H1 (cell line): ENCODE measurements at regions not wholly inside any gene's neighbourhood (a gene's known extent, or its start where the extent isn't known, plus 50 kb on each side); places are given as distances from the start of the nearest gene placed in this dataset.
"Not testable (repeated sequence)": the region's sequence is repeated elsewhere in the genome, so short reads cannot be mapped to it uniquely, and the experiment has no call there.

Source experiments
- CTCF ChIA-PET: fragments of 300-600 bp; sonication (Branson Sonifier 250); formaldehyde crosslinking; loops from one replicate; lab custom pipeline; 2021; ENCODE audit not compliant: partially characterized antibody; lab: Charles Lee
- POLR2A ChIA-PET: fragments of 300-600 bp; sonication (Branson Sonifier 250); formaldehyde crosslinking; loops from one replicate; lab custom pipeline; 2021; ENCODE audit warnings: inconsistent platforms; ENCODE audit not compliant: partially characterized antibody; lab: Charles Lee
- DNase-seq, 2 experiments: peaks; one replicate each; pipeline versions ENCODE4 v3.0.0 to v3.0.0-alpha.2; 2010 to 2022; ENCODE audit warnings: low spot score in 2 of 2, low read depth in 1 of 2, mixed read lengths in 1 of 2
- FAIRE-seq: peaks from 2 replicates; lab custom pipeline; 2011; peaks lifted over from hg19 to GRCh38; lab: Jason Lieb, UNC
- H2AFZ ChIP-seq: 2 replicates; pipeline ENCODE4 v1.8.1; 2012; ENCODE audit warnings: low read length, inconsistent platforms
- H2AK5ac ChIP-seq: 2 replicates; pipeline ENCODE4 v1.6.1; 2013; ENCODE audit warnings: low read depth, low read length
- H2BK120ac ChIP-seq: replicated peaks from 2 replicates; pipeline ENCODE3; 2013; ENCODE audit warnings: low read depth, low read length, inconsistent platforms
- H2BK12ac ChIP-seq: 2 replicates; pipeline ENCODE4 v1.6.1; 2013; ENCODE audit warnings: low read depth, low read length
- H2BK15ac ChIP-seq: 2 replicates; pipeline ENCODE4 v1.6.1; 2013; ENCODE audit warnings: low read length
- H2BK20ac ChIP-seq: 2 replicates; pipeline ENCODE4 v1.6.1; 2013; ENCODE audit warnings: low read length
- H2BK5ac ChIP-seq: 2 replicates; pipeline ENCODE4 v1.6.1; 2013; ENCODE audit warnings: low read depth, low read length
- H3K14ac ChIP-seq: 2 replicates; pipeline ENCODE4 v1.6.1; 2013; ENCODE audit warnings: inconsistent platforms; ENCODE audit not compliant: insufficient read length
- H3K18ac ChIP-seq: 2 replicates; pipeline ENCODE4 v1.6.1; 2013; ENCODE audit warnings: low read length; ENCODE audit errors: extremely low read depth
- H3K23ac ChIP-seq: 2 replicates; pipeline ENCODE4 v1.6.1; 2013; ENCODE audit warnings: inconsistent platforms; ENCODE audit not compliant: insufficient read length
- H3K23me2 ChIP-seq: 2 replicates; pipeline ENCODE4 v1.6.1; 2013; ENCODE audit warnings: low read depth, low read length
- H3K27ac ChIP-seq: 2 replicates; pipeline ENCODE4 v1.6.1; 2011; ENCODE audit warnings: low read depth, low read length, inconsistent platforms
- H3K27me3 ChIP-seq, 4 experiments: replicated peaks in 1 of 4; 1 replicate in 1 of 4; 2 replicates in 3 of 4; pipeline versions ENCODE4 v1.6.1 to v1.8.1; 2011 to 2013; ENCODE audit warnings: low read length in 3 of 4, mild to moderate bottlenecking in 3 of 4, inconsistent platforms in 2 of 4, mixed read lengths in 2 of 4, moderate library complexity in 1 of 4; ENCODE audit not compliant: control insufficient read depth in 3 of 4, insufficient read depth in 3 of 4; ENCODE audit errors: extremely low read depth in 1 of 4
- H3K36me3 ChIP-seq, 4 experiments: 2 replicates each; pipeline versions ENCODE4 v1.6.1 to v1.8.1; 2011 to 2013; ENCODE audit warnings: mild to moderate bottlenecking in 4 of 4, low read length in 3 of 4, moderate library complexity in 2 of 4, control low read depth in 1 of 4, inconsistent platforms in 1 of 4; ENCODE audit not compliant: insufficient read depth in 4 of 4, control insufficient read depth in 2 of 4
- H3K4ac ChIP-seq: replicated peaks from 2 replicates; pipeline ENCODE3; 2013; ENCODE audit warnings: low read length, low read depth, mixed read lengths, inconsistent platforms; ENCODE audit not compliant: insufficient read length
- H3K4me1 ChIP-seq, 4 experiments: replicated peaks in 1 of 4; 1 replicate in 1 of 4; 2 replicates in 3 of 4; pipeline versions ENCODE4 v1.6.1 to v1.8.1; 2011 to 2013; ENCODE audit warnings: low read length in 3 of 4, inconsistent platforms in 2 of 4, mixed read lengths in 1 of 4; ENCODE audit not compliant: insufficient read depth in 4 of 4, control insufficient read depth in 3 of 4
- H3K4me2 ChIP-seq, 2 experiments: 2 replicates each; pipeline versions ENCODE4 v1.6.1 to v1.8.1; 2011 to 2013; ENCODE audit warnings: low read depth in 2 of 2, low read length in 2 of 2, control low read depth in 1 of 2, inconsistent platforms in 1 of 2, mild to moderate bottlenecking in 1 of 2; ENCODE audit not compliant: insufficient read depth in 1 of 2
- H3K4me3 ChIP-seq, 4 experiments: fragments of 200-600, 300-600 bp in 1 of 4; sonication (generic), shearing (Covaris generic), sonication (Bioruptor Twin) in 1 of 4; 2 replicates each; pipeline versions ENCODE4 v1.5.1 to v1.8.1; 2011 to 2016; ENCODE audit warnings: low read length in 4 of 4, low read depth in 3 of 4, control low read depth in 2 of 4, inconsistent platforms in 2 of 4, mild to moderate bottlenecking in 2 of 4, mixed read lengths in 1 of 4, moderate library complexity in 1 of 4; ENCODE audit not compliant: insufficient read depth in 2 of 4; ENCODE audit errors: extremely low read depth in 1 of 4
- H3K56ac ChIP-seq: replicated peaks from 2 replicates; pipeline ENCODE3; 2013; ENCODE audit warnings: low read depth, mild to moderate bottlenecking, mixed read lengths, low read length, inconsistent platforms; ENCODE audit not compliant: insufficient read length
- H3K79me1 ChIP-seq: 2 replicates; pipeline ENCODE4 v1.6.1; 2013; ENCODE audit warnings: low read depth, low read length, control low read depth
- H3K79me2 ChIP-seq, 2 experiments: 2 replicates each; pipeline versions ENCODE4 v1.6.1 to v1.8.1; 2012 to 2013; ENCODE audit warnings: low read length in 2 of 2, mild to moderate bottlenecking in 2 of 2, inconsistent platforms in 1 of 2; ENCODE audit not compliant: insufficient read depth in 2 of 2, control insufficient read depth in 1 of 2
- H3K9ac ChIP-seq, 4 experiments: replicated peaks in 1 of 4; 1 replicate in 1 of 4; 2 replicates in 3 of 4; pipeline versions ENCODE4 v1.6.1 to v1.8.1; 2011 to 2013; ENCODE audit warnings: low read depth in 3 of 4, low read length in 3 of 4, control low read depth in 2 of 4, mild to moderate bottlenecking in 2 of 4, moderate library complexity in 2 of 4, inconsistent platforms in 1 of 4; ENCODE audit errors: extremely low read depth in 1 of 4
- H3K9me3 ChIP-seq, 2 experiments: 2 replicates each; pipeline versions ENCODE4 v1.6.1 to v1.8.1; 2012 to 2013; ENCODE audit warnings: mild to moderate bottlenecking in 2 of 2, moderate library complexity in 2 of 2, control low read depth in 1 of 2, inconsistent platforms in 1 of 2, low read depth in 1 of 2, low read length in 1 of 2, mixed read lengths in 1 of 2; ENCODE audit not compliant: insufficient read depth in 2 of 2
- H4K20me1 ChIP-seq, 2 experiments: replicated peaks in 1 of 2; 2 replicates each; pipeline versions ENCODE3 to v1.8.1; 2011 to 2013; ENCODE audit warnings: inconsistent platforms in 2 of 2, low read length in 2 of 2, mild to moderate bottlenecking in 1 of 2; ENCODE audit not compliant: insufficient read depth in 2 of 2, control insufficient read depth in 1 of 2
- H4K5ac ChIP-seq: 2 replicates; pipeline ENCODE4 v1.6.1; 2013; ENCODE audit warnings: low read length, low read depth, mixed read lengths, inconsistent platforms; ENCODE audit not compliant: insufficient read length
- H4K8ac ChIP-seq: 2 replicates; pipeline ENCODE4 v1.8.0; 2013; ENCODE audit warnings: mild to moderate bottlenecking, moderate library complexity, low read length, inconsistent platforms; ENCODE audit not compliant: insufficient read depth; ENCODE audit errors: extremely low read depth
- H4K91ac ChIP-seq: replicated peaks from 2 replicates; pipeline ENCODE3; 2013; ENCODE audit warnings: low read length, mixed read lengths, inconsistent platforms; ENCODE audit not compliant: insufficient read length
- CBX5 ChIP-seq: fragments of 300-800, 300-1000 bp; sonication (generic); IDR thresholded peaks from 2 replicates; pipeline ENCODE4 v1.7.1; 2016; ENCODE audit warnings: antibody characterized with exemption, low read length, low read depth
- KDM4A ChIP-seq: IDR thresholded peaks from one replicate; pipeline ENCODE4 v1.7.1; 2012; ENCODE audit warnings: low read depth, mild to moderate bottlenecking, moderate library complexity, low read length, inconsistent platforms; ENCODE audit not compliant: severe bottlenecking
- WGBS, 2 experiments: shearing (Covaris generic) in 1 of 2; methylation state at CpG; one replicate each; pipeline versions ENCODE4 v1.1.6 to v1.1.7; 2013 to 2015; ENCODE audit warnings: low lambda C conversion rate in 2 of 2, mixed read lengths in 2 of 2, inconsistent platforms in 1 of 2, low coverage in 1 of 2, missing lambda C conversion rate in 1 of 2; ENCODE audit not compliant: insufficient replicate concordance in 2 of 2, insufficient coverage in 1 of 2, insufficient read length in 1 of 2; ENCODE audit errors: extremely low coverage in 1 of 2, missing lambda C conversion rate in 1 of 2; 5-methylcytosine and 5-hydroxymethylcytosine counted together

GRCh38 chr1:238912148-238912547 is 474.2 kb upstream of the CHRM3 start (continued):
- no peak for TF ChIP-seq KDM4A
- TF ChIP-seq CBX5 = no peak

GRCh38 chr1:238902752-238903151 is 483.6 kb upstream of the CHRM3 start:
- H3K23me2 ChIP-seq, H3K18ac ChIP-seq, H2BK15ac ChIP-seq, H4K91ac ChIP-seq, H3K9me3 ChIP-seq, H3K79me2 ChIP-seq, H2BK5ac ChIP-seq, H3K9ac ChIP-seq, H2AK5ac ChIP-seq, H3K4me3 ChIP-seq, H3K14ac ChIP-seq, CTCF ChIA-PET, FAIRE-seq, H3K27ac ChIP-seq, H2BK20ac ChIP-seq, H4K20me1 ChIP-seq, H3K36me3 ChIP-seq, H2BK120ac ChIP-seq, H3K23ac ChIP-seq, H3K4ac ChIP-seq, H3K79me1 ChIP-seq, POLR2A ChIA-PET, H2BK12ac ChIP-seq, H4K5ac ChIP-seq, DNase-seq, H3K4me1 ChIP-seq, H3K4me2 ChIP-seq, H2AFZ ChIP-seq, H3K56ac ChIP-seq, H3K27me3 ChIP-seq, H4K8ac ChIP-seq: not testable (repeated sequence)
- 94% methylated on average over 8 of the region's 8 CpGs; no CpG with 5 or more reads in 1 of the 2 experiments for WGBS, 2 experiments
